Stimulated activated naive CD8-positive, alpha-beta T cell treated with anti-CD3 and anti-CD28 coated beads, Interleukin-15, amount 100 ng/mL, for 72 hours (primary cell): ENCODE measurements at regions not wholly inside any gene's neighbourhood (a gene's known extent, or its start where the extent isn't known, plus 50 kb on each side); places are given as distances from the start of the nearest gene placed in this dataset.
A peak's percentile ranks its signal among the peaks of the same experiment; 100 is the strongest.

Source experiments
- ATAC-seq: fragments of 150-1000 bp; cut with Tn5 transposase; 2 replicates; pipeline ENCODE4 v1.10.0; 2021; ENCODE audit warnings: mild to moderate bottlenecking, moderate library complexity
- DNase-seq, 2 donors: peaks; one replicate each; pipeline ENCODE4 v3.0.0; 2021 to 2022
- H3K27ac Mint-ChIP-seq, 2 donors: one replicate each; pipeline ENCODE4 v1.8.0; 2022; ENCODE audit warnings: mild to moderate bottlenecking in 2 of 2, mixed read lengths in 2 of 2, moderate library complexity in 2 of 2
- H3K27me3 Mint-ChIP-seq: one replicate; pipeline ENCODE4 v1.8.0; 2022; ENCODE audit warnings: mixed read lengths
- H3K4me1 Mint-ChIP-seq: one replicate; pipeline ENCODE4 v1.8.0; 2022; ENCODE audit warnings: mild to moderate bottlenecking, mixed read lengths
- H3K4me3 Mint-ChIP-seq, 2 donors: one replicate each; pipeline ENCODE4 v1.8.0; 2022; ENCODE audit warnings: mild to moderate bottlenecking in 2 of 2, mixed read lengths in 2 of 2, moderate library complexity in 1 of 2
- H3K9me3 Mint-ChIP-seq, 2 donors: one replicate each; pipeline ENCODE4 v1.8.0; 2022; ENCODE audit warnings: mixed read lengths in 2 of 2

DNA sequence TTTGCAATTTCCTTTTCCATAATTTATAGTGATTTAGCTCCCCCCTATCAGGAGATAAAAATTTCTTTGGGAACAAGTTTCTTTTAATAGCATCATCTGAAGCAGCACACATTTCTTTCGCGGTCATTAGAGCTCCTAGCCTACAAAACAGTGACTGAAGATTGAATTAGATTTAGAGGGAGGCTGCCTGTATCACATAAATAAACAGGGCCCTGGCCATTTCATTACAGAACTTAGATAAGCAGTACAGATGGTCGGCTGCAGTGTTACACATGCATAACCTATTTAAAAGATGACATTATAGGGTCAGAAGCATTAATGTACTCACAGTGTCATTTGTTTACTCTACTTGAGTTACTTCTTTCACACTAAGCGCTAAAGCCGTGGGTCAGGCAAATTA lies 81.4 kb upstream of the SLC25A26 start:
- DNase-seq (no peak), ATAC-seq (no peak)
- H3K27me3 Mint-ChIP-seq, result peaks cover 16% of the 10 kb centered on the region
- no peak overlapping the region for H3K4me3 Mint-ChIP-seq
- no peaks in the 10 kb centered on the region for H3K4me1 Mint-ChIP-seq
- no peak overlapping the region for H3K27ac Mint-ChIP-seq
- H3K9me3 Mint-ChIP-seq, result no peaks in the 10 kb centered on the region

DNA sequence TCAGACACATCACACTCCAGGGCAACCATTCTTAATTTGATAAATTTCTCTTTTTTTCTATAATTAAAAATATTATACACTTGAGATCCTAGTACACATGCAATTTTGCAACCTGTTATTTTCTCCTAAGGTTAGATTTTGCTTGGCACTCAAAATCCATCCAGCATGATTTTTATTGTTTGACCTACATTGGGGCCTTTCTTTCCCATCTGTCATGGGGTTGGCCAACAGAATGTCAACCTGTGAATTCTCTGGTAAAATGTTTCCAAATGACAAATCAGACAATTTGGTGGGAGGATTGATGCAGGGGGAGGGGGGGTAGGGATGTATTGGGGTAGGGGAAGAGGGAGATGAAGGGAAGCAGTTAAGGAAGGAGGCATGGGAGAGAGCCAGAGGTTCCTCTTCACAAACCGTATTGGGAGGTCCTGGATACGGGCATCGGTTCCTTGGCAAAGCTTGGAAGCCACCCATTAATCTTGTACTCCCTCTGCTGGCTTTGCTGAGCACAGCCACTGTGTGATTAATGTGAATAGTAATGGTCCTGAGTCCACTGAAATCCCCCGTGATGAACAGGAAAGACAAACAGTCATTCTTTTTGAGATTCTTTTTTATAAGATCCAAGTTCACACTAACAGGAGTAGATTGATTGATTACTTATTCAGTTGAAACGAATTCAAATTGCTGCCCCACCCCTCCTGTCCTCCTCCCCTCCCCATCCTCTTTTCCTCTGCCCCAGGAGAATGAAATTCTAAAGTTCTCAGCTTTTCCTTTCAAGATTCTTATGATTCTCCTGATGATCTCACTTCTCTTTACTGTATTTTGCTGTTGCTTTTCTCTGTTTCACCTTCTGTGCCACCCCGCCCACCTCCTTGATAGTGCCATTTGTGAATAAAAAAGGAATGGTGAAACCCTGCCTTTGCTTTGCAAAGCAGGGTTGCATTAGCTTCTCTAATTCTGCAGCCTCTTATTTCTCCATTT lies 82.2 kb upstream of the SLC25A26 start:
- H3K27me3 Mint-ChIP-seq, result peaks cover 16% of the 10 kb centered on the region
- H3K4me1 Mint-ChIP-seq, result no peaks in the 10 kb centered on the region
- no peaks in the 10 kb centered on the region for H3K9me3 Mint-ChIP-seq
- no peak for ATAC-seq
- H3K4me3 Mint-ChIP-seq, result no peak overlapping the region
- no peak for DNase-seq
- no peak overlapping the region for H3K27ac Mint-ChIP-seq

DNA sequence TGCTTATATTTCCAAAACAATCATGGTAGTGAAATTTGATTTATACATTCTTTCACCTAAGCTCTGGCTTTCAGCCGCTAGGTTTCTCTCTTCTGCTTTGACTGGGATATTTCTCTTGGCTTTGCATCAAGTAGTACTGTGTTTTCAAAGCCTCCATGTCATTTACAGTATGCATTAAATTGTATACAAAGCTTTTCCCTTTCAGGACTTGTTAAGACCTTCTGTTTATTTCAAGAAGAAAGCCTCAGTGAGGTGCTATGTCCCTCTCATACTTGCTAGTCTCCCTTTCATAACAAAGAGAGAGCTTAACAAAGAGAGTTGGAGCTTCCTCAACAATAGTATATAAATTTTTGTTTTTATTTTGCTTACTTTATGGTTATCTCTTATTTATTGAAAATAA lies 84.2 kb upstream of the SLC25A26 start:
- Mint-ChIP-seq H3K9me3 (no peaks in the 10 kb centered on the region), H3K4me3 (no peak overlapping the region), H3K27me3 (peaks cover 16% of the 10 kb centered on the region), H3K4me1 (no peaks in the 10 kb centered on the region), H3K27ac (no peak overlapping the region)
- DNase-seq, result no peak
- ATAC-seq, result no peak

DNA sequence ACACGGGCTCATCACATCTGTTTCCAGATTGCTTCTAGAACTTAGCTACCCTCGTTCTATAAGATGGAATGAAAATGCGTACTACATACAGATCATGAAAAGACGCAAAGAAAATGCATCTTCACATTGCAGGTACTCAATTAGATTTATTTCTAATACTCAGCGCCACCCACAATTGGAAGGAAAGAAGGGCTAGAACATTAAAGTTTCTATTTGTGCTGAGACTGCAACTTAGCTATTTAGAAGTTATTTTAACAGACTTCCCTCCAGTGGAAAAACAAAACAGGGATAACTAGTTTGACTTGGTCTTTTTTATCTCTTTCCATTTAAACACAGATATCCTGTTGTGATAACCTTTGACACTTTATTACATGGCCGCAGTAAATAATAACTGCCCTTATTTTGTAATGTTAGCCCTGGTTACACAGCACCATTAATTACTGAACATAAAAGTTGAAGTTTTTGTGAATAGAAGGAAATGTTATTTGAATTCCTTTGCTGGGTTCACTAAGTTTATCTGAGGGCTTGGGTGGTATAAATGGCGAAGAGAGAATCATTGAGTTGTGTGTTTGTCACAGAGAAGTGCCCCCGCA lies 86.9 kb upstream of the SLC25A26 start:
- Mint-ChIP-seq H3K27me3 (peaks cover 4% of the 10 kb centered on the region), H3K9me3 (no peaks in the 10 kb centered on the region), H3K4me1 (no peaks in the 10 kb centered on the region), H3K4me3 (no peak overlapping the region), H3K27ac (no peak overlapping the region)
- ATAC-seq (no peak), DNase-seq (no peak)

DNA sequence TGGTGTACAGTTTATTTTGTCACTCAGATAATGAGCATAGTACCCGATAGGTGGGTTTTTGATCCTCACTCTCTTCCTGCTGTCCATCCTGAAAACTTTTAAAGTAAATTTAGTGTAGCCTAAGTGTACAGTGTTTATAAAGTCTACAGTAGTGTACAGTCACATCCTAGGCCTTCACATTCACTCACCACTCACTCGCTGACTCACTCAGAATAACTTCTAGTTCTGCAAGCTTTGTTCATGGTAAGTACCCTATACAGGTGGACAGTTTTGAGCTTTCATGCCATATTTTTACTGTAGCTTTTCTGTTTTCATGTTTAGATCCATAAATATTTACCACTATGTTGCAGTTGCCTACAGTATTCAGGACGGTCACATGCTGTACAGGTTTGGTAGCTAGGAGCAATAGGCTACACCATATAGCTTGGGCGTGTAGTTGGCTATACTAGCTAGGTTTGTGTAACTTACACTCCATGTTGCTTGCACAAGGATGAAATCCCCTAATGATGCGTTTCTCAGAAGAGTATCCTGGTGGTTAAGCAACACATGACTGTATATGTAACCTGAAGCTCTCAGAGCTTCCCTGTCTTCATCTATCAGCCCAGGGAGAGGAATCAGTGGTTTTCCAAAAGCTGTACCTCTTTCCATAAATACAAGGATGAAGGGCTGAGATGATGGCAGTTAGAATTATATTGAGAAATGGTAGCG lies 87.6 kb upstream of the SLC25A26 start:
- no peaks in the 10 kb centered on the region for H3K27me3 Mint-ChIP-seq
- H3K4me1 Mint-ChIP-seq, result no peaks in the 10 kb centered on the region
- DNase-seq (no peak), ATAC-seq (no peak)
- no peaks in the 10 kb centered on the region for H3K9me3 Mint-ChIP-seq
- H3K4me3 Mint-ChIP-seq, result no peak overlapping the region
- no peak overlapping the region for H3K27ac Mint-ChIP-seq

- H3K27me3 Mint-ChIP-seq, result no peaks in the 10 kb centered on the region
- ATAC-seq, result no peak
These were observed 89.9 kb upstream of the MAGI1 start for GRCh38 chr3:66128623-66129022.

GRCh38 chr3:66121318-66121717 lies 82.6 kb upstream of the MAGI1 start:
- Mint-ChIP-seq H3K4me1 (no peaks in the 10 kb centered on the region), H3K27ac (peak overlapping the region in 1 of 2 donors; percentile 52), H3K9me3 (no peaks in the 10 kb centered on the region), H3K4me3 (no peak overlapping the region), H3K27me3 (no peaks in the 10 kb centered on the region)
- DNase-seq, result no peak
- ATAC-seq, result no peak

More at GRCh38 chr3:66128623-66129022, 89.9 kb upstream of the MAGI1 start:
- Mint-ChIP-seq H3K4me1 (no peaks in the 10 kb centered on the region), H3K27ac (no peak overlapping the region), H3K9me3 (no peaks in the 10 kb centered on the region), H3K4me3 (no peak overlapping the region)
- DNase-seq, result no peak

DNA sequence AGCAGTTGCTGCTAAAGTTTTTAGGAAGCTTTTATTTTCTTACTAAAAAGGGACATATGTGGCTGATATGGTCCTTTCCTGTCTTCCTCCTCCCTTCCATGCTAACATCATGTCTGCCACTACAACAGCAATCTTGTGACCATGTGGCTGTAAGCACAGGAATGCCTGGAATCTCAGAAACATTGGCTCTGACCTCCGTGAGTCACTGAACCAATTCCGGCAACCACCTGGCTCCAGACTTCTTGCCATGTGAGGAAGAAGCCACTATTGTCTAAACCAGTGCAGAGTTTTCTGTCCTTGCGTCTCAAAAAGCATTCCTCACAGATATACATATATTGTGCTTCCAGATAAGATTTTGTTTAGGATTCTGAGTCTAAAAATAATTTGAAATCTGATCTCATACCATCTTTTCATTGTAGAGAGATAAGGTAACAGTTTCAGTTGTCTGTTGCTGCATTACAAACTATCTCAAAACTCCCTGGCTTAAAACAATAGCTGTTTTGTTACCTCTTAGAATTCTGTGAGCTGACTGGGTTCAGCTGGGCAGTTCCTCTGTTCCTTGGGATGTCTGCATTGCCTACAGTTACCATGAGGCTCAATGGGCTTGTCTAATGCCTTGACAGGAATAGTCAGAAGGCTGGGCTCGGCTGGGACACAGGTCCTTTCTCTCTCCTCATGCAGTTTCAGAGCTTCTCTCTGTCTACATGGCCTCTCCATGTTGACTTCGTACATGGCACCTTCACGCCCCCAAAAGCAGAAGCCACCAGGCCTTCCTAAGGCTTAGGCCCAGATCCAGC lies 77.3 kb upstream of the MAGI1 start:
- Mint-ChIP-seq H3K9me3 (no peaks in the 10 kb centered on the region), H3K27me3 (peaks cover 7% of the 10 kb centered on the region), H3K27ac (no peak overlapping the region), H3K4me1 (no peaks in the 10 kb centered on the region), H3K4me3 (no peak overlapping the region)
- ATAC-seq (no peak), DNase-seq (no peak)

DNA sequence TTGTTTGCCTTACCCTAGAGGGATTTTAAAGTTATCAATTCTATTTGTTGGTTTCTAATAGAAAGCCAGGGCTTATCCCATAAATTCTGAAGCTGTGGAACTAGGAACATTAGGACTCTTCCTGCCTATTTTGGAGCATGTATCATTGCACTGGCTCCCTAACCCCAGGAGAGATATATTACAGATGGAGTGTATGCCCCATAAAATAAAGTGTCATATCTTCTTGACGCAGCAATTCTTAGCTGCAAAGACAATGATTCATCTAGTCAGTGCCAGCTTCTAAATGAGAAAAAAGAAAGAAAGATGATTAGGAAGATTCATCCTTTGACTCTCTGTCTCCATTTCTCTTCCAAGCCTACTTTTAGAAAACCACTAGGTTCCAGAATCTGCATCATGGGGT lies 74.8 kb upstream of the MAGI1 start:
- DNase-seq (no peak), ATAC-seq (no peak)
- Mint-ChIP-seq H3K4me1 (no peaks in the 10 kb centered on the region), H3K4me3 (no peak overlapping the region), H3K9me3 (no peaks in the 10 kb centered on the region), H3K27me3 (peaks cover 14% of the 10 kb centered on the region), H3K27ac (no peak overlapping the region)

DNA sequence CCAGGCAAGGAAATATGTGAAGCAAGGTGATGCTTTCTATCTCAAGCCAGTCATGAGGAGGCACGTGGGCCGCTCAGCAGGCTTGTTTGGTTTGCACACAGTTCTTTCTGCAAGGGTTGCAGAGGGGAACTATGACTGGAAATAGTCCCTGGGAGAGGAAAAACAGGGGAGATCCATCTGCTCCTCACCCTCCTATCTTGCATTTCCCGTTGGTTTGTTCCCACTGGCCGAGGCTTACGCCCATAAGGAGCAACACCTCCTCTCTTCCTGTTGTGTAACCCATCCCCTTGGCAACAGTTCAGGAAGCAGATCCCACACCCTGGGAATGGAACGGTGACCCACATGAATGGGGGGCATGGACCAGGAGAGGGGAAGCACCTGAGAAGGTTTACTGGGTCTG lies 72.1 kb upstream of the MAGI1 start:
- Mint-ChIP-seq H3K27ac (no peak overlapping the region), H3K4me1 (no peaks in the 10 kb centered on the region), H3K27me3 (peaks cover 13% of the 10 kb centered on the region), H3K9me3 (no peaks in the 10 kb centered on the region), H3K4me3 (no peak overlapping the region)
- DNase-seq (no peak), ATAC-seq (no peak)

- Mint-ChIP-seq H3K27ac (peak overlapping the region in 1 of 2 donors; percentile 33), H3K27me3 (peaks cover 7% of the 10 kb centered on the region), H3K9me3 (no peaks in the 10 kb centered on the region), H3K4me3 (no peak overlapping the region), H3K4me1 (no peaks in the 10 kb centered on the region)
- ATAC-seq (no peak), DNase-seq (no peak)
These were observed 69.1 kb upstream of the MAGI1 start for GRCh38 chr3:66107855-66108254.

GRCh38 chr3:66106788-66107187 lies 68.1 kb upstream of the MAGI1 start:
- no peak for ATAC-seq
- Mint-ChIP-seq H3K4me1 (no peaks in the 10 kb centered on the region), H3K27ac (no peak overlapping the region), H3K27me3 (peaks cover 7% of the 10 kb centered on the region), H3K9me3 (no peaks in the 10 kb centered on the region), H3K4me3 (no peak overlapping the region)
- DNase-seq, result no peak

DNA sequence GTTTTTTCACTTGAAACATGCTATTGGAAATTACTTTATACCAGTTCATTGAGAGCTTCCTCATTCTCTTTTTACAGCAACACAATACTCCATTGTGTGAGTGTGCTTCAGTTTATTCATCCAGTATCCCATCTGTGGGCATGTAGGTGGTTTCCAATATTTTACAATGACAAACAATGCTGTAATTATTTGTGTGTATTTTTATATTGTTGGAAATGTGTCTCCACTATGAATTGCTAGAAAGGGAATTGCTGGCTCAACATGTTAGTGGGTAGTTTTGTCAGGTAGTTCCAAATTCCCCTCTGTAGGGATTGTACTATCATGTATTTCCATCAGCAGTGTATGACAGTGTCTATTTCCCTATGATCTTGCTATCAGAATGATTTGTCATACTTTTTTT lies 65.8 kb upstream of the MAGI1 start:
- DNase-seq, result no peak
- ATAC-seq, result no peak
- Mint-ChIP-seq H3K4me1 (no peaks in the 10 kb centered on the region), H3K9me3 (no peaks in the 10 kb centered on the region), H3K4me3 (no peak overlapping the region), H3K27me3 (peaks cover 7% of the 10 kb centered on the region), H3K27ac (no peak overlapping the region)

GRCh38 chr3:66103729-66104128 lies 65.0 kb upstream of the MAGI1 start:
- Mint-ChIP-seq H3K9me3 (no peaks in the 10 kb centered on the region), H3K27ac (no peak overlapping the region), H3K27me3 (no peaks in the 10 kb centered on the region), H3K4me1 (no peaks in the 10 kb centered on the region), H3K4me3 (no peak overlapping the region)
- no peak for ATAC-seq
- DNase-seq, result no peak

- H3K27ac Mint-ChIP-seq, result no peak overlapping the region
- H3K27me3 Mint-ChIP-seq, result no peaks in the 10 kb centered on the region
- DNase-seq (no peak), ATAC-seq (no peak)
- H3K9me3 Mint-ChIP-seq, result no peaks in the 10 kb centered on the region
- no peaks in the 10 kb centered on the region for H3K4me1 Mint-ChIP-seq
- no peak overlapping the region for H3K4me3 Mint-ChIP-seq
These were observed 63.2 kb upstream of the MAGI1 start for GRCh38 chr3:66101901-66102300.
